Aorta (tissue), 5 donors: ENCODE measurements at regions not wholly inside any gene's neighbourhood (a gene's known extent, or its start where the extent isn't known, plus 50 kb on each side); places are given as distances from the start of the nearest gene placed in this dataset.

Experiments used
- ATAC-seq: fragments of 200-7000 bp; cut with Tn5 transposase; one replicate; pipeline ENCODE4 v1.9.1; 2022; ENCODE audit warnings: moderate library complexity; ENCODE audit not compliant: low FRiP score
- DNase-seq, 2 donors: peaks; one replicate each; pipeline ENCODE4 v3.0.0-alpha.2; 2020
- H3K27ac ChIP-seq, 2 donors: one replicate each; pipeline ENCODE4 v1.5.1; 2013; ENCODE audit warnings: low read length in 2 of 2, mild to moderate bottlenecking in 2 of 2, moderate library complexity in 2 of 2, control low read depth in 1 of 2, inconsistent platforms in 1 of 2, low read depth in 1 of 2
- H3K27me3 ChIP-seq, 2 donors: one replicate each; pipeline ENCODE4 v1.6.1; 2013; ENCODE audit warnings: control low read depth in 1 of 2, low read length in 1 of 2, mild to moderate bottlenecking in 1 of 2, moderate library complexity in 1 of 2; ENCODE audit not compliant: insufficient read depth in 2 of 2, control insufficient read depth in 1 of 2
- H3K36me3 ChIP-seq, 2 donors: one replicate each; pipeline ENCODE4 v1.6.1; 2013; ENCODE audit warnings: control low read depth in 1 of 2, low read length in 1 of 2, mild to moderate bottlenecking in 1 of 2; ENCODE audit not compliant: insufficient read depth in 2 of 2, control insufficient read depth in 1 of 2
- H3K4me1 ChIP-seq, 2 donors: one replicate each; pipeline ENCODE4 v1.6.1; 2013; ENCODE audit warnings: low read length in 2 of 2, control low read depth in 1 of 2, mild to moderate bottlenecking in 1 of 2, moderate library complexity in 1 of 2; ENCODE audit not compliant: insufficient read depth in 2 of 2, control insufficient read depth in 1 of 2
- H3K4me3 ChIP-seq, 2 donors: one replicate each; pipeline ENCODE4 v1.5.1; 2013; ENCODE audit warnings: low read length in 2 of 2, control low read depth in 1 of 2, mild to moderate bottlenecking in 1 of 2
- H3K9me3 ChIP-seq: one replicate; pipeline ENCODE4 v1.6.1; 2013; ENCODE audit warnings: mild to moderate bottlenecking, low read length; ENCODE audit not compliant: control insufficient read depth
- WGBS, 2 donors: extraction: QIAGEN DNeasy Blood & Tissue Kit; methylation state at CpG; one replicate each; pipeline ENCODE4 v1.1.7; 2013; 5-methylcytosine and 5-hydroxymethylcytosine counted together
- intact Hi-C, 2 donors: fragments of 100-400 bp; cut with DNase I; formaldehyde crosslinking; loops; one replicate each; pipeline versions ENCODE4 v1.14.2 to v1.15.0; 2022
- donor health status: healthy with polysubstance abuse.
- donor health status: Bipolar disorder and iron deficiency.
- donor health status: DM: no; HTN: no; CAD: no.
- donor health status: DM: no; HTN: no; CAD: no.
- donor health status: DM: yes; HTN: yes; CAD: no.

DNA sequence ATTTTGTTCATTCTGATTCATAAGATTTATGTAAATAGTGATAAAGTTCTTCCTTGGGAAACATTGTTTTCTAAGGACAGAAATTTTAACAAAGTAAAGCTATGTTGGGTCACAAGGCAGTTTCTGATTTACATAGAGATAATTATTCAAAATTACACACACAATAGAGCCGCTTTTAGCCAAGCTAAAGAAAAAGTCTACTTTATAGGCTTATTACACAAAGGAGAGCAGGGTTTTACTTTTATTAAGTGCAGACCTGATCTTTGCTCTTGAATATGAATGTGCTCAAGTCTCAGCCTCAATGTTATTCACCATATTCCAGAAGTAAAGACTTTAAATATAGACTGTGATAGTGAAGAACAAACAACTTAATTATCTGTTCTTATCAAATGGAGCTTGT is 787.8 kb upstream of the LINC00305 start:
- no peaks in the 10 kb centered on the region for H3K27me3 ChIP-seq
- no peaks in the 10 kb centered on the region for H3K36me3 ChIP-seq
- intact Hi-C loops, result no loop called here
- DNase-seq, result no peak
- H3K27ac ChIP-seq, result no peak overlapping the region
- no peaks in the 10 kb centered on the region for H3K4me1 ChIP-seq
- no peak overlapping the region for H3K4me3 ChIP-seq
- H3K9me3 ChIP-seq, result no peaks in the 10 kb centered on the region
- ATAC-seq, result no peak
- WGBS, 2 donors, result 78 to 81% methylated on average over 1 of the region's 1 CpG

- Histone ChIP-seq H3K9me3 (no peaks in the 10 kb centered on the region), H3K4me3 (no peak overlapping the region), H3K27me3 (no peaks in the 10 kb centered on the region), H3K27ac (no peak overlapping the region), H3K4me1 (no peaks in the 10 kb centered on the region), H3K36me3 (no peaks in the 10 kb centered on the region)
- DNase-seq (no peak), ATAC-seq (no peak)
- WGBS, 2 donors, result 69% methylated on average over 5 of the region's 5 CpGs
- intact Hi-C loops, result no loop called here
Observed at GRCh38 chr18:64929036-64929435, 780.1 kb upstream of the LINC00305 start.

GRCh38 chr18:64919971-64920570 is 771.2 kb upstream of the LINC00305 start:
- intact Hi-C loops, result no loop called here
- no peak for ATAC-seq
- Histone ChIP-seq H3K27ac (no peak overlapping the region), H3K36me3 (no peaks in the 10 kb centered on the region), H3K9me3 (no peaks in the 10 kb centered on the region), H3K4me3 (no peak overlapping the region), H3K27me3 (no peaks in the 10 kb centered on the region), H3K4me1 (no peaks in the 10 kb centered on the region)
- DNase-seq, result no peak
- WGBS, 2 donors, result 37 to 46% methylated on average over 1 of the region's 1 CpG

GRCh38 chr18:64918851-64919250 is 770.0 kb upstream of the LINC00305 start:
- Histone ChIP-seq H3K9me3 (no peaks in the 10 kb centered on the region), H3K4me1 (no peaks in the 10 kb centered on the region), H3K4me3 (no peak overlapping the region), H3K36me3 (no peaks in the 10 kb centered on the region), H3K27me3 (no peaks in the 10 kb centered on the region), H3K27ac (no peak overlapping the region)
- ATAC-seq, result no peak
- 83 to 85% methylated on average over 3 of the region's 3 CpGs for WGBS, 2 donors
- intact Hi-C loops, result no loop called here
- no peak for DNase-seq

- no peak overlapping the region for H3K27ac ChIP-seq
- no peak for ATAC-seq
- peaks cover 1% of the 10 kb centered on the region for H3K9me3 ChIP-seq
- no peak for DNase-seq
- H3K36me3 ChIP-seq, result no peaks in the 10 kb centered on the region
- H3K4me1 ChIP-seq, result no peaks in the 10 kb centered on the region
- H3K4me3 ChIP-seq, result no peak overlapping the region
- intact Hi-C loops, result no loop called here
- WGBS, 2 donors, result 91 to 92% methylated on average over 3 of the region's 3 CpGs
- no peaks in the 10 kb centered on the region for H3K27me3 ChIP-seq
Observed at GRCh38 chr18:64893349-64893748, 744.5 kb upstream of the LINC00305 start.

DNA sequence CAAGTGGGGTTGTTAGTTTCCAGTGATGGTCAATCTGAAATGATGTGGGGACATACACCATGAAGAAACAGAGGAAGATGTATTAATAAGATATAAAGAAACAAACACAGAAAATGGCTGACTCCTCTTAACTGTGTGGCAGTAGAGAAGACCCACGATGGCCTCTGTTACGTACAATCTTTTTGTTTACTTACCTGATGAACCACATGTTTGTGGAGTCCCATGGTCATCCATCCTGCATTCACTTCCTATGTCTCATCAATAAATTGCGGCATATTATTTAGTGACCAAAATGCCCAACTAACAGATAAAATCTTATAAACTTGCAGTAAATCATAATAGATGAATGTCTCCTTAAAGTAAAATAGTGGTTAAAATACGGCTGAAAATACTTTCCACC is 740.1 kb upstream of the LINC00305 start:
- ATAC-seq (no peak), DNase-seq (no peak)
- Histone ChIP-seq H3K36me3 (no peaks in the 10 kb centered on the region), H3K27me3 (no peaks in the 10 kb centered on the region), H3K9me3 (peaks cover 1% of the 10 kb centered on the region), H3K4me1 (no peaks in the 10 kb centered on the region), H3K27ac (no peak overlapping the region), H3K4me3 (no peak overlapping the region)
- WGBS, 2 donors, result 79 to 82% methylated on average over 4 of the region's 4 CpGs
- intact Hi-C loops, result no loop called here

DNA sequence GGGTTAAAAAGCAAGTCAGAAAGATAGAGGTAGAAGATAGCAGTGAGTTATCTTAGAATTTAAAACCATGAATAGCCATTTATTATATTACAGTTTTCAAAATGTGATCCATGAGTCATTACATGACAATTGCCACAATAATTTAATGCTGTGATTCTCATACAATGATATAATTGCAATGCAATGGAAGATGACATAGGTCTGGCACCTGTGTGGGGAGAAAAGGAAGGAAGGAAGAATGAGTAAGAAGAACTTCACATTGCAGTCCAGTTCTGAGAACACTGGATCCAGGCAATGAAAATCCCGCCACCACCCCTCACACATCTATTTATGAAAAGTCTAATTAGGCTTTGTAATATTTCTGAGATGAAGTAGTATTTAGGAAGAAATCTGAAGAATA is 738.1 kb upstream of the LINC00305 start:
- Histone ChIP-seq H3K27ac (no peak overlapping the region), H3K36me3 (no peaks in the 10 kb centered on the region), H3K27me3 (no peaks in the 10 kb centered on the region), H3K4me3 (no peak overlapping the region), H3K9me3 (no peaks in the 10 kb centered on the region), H3K4me1 (no peaks in the 10 kb centered on the region)
- DNase-seq (no peak), ATAC-seq (no peak)
- WGBS, 2 donors, result 82 to 86% methylated on average over 1 of the region's 1 CpG
- intact Hi-C loops, result no loop called here

DNA sequence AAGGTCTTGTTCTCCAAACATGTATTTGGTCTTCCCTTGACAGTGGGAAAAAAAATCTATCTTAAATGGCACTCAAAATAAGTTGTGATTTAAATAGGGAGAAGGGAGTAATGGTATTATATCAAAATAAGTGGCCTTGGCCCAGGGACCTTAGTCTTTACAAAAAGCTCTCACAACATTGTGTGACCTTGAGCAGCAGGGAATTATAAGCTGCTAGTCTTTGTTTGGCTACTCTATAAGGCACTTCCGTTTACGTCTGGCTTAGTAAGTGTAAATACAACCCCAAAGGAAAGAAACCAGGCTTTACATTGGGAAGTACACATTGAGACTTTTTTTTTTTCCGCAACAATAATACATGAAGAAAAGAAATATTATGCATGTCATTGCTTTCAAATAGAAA is 734.0 kb upstream of the LINC00305 start:
- Histone ChIP-seq H3K9me3 (no peaks in the 10 kb centered on the region), H3K27ac (no peak overlapping the region), H3K4me3 (no peak overlapping the region), H3K36me3 (no peaks in the 10 kb centered on the region), H3K4me1 (no peaks in the 10 kb centered on the region), H3K27me3 (no peaks in the 10 kb centered on the region)
- DNase-seq (no peak), ATAC-seq (no peak)
- intact Hi-C loops, result no loop called here
- WGBS, 2 donors, result 24 to 40% methylated on average over 3 of the region's 3 CpGs

GRCh38 chr18:64876833-64877232 is 727.9 kb upstream of the LINC00305 start:
- H3K36me3 ChIP-seq, result no peaks in the 10 kb centered on the region
- no peak overlapping the region for H3K27ac ChIP-seq
- no peaks in the 10 kb centered on the region for H3K4me1 ChIP-seq
- H3K9me3 ChIP-seq, result peaks cover 2% of the 10 kb centered on the region
- no peaks in the 10 kb centered on the region for H3K27me3 ChIP-seq
- 78 to 88% methylated on average over 4 of the region's 4 CpGs for WGBS, 2 donors
- no peak for DNase-seq
- H3K4me3 ChIP-seq, result no peak overlapping the region
- intact Hi-C loops, result no loop called here
- no peak for ATAC-seq
